Lung (tissue), 11 donors: ENCODE measurements at regions not wholly inside any gene's neighbourhood (a gene's known extent, or its start where the extent isn't known, plus 50 kb on each side); places are given as distances from the start of the nearest gene placed in this dataset.
"Not testable (repeated sequence)": the region's sequence is repeated elsewhere in the genome, so short reads cannot be mapped to it uniquely, and the experiment has no call there.

Experiments
- ATAC-seq: fragments of 200-7000 bp; cut with Tn5 transposase; one replicate; pipeline ENCODE4 v1.9.1; 2020; ENCODE audit warnings: moderate number of reproducible peaks; ENCODE audit not compliant: insufficient read depth, low FRiP score
- DNase-seq, 3 donors: peaks; one replicate each; pipeline ENCODE4 v3.0.0-alpha.2; 2013 to 2017
- H3K27ac ChIP-seq, 2 donors: one replicate each; pipeline ENCODE4 v1.5.1; 2013; ENCODE audit warnings: mild to moderate bottlenecking in 2 of 2, moderate library complexity in 2 of 2, control low read depth in 1 of 2, inconsistent platforms in 1 of 2, low read depth in 1 of 2, low read length in 1 of 2
- H3K27me3 ChIP-seq, 3 donors: one replicate each; pipeline ENCODE4 v1.5.1; 2013; ENCODE audit warnings: low read length in 2 of 3; ENCODE audit not compliant: control insufficient read depth in 3 of 3, insufficient read depth in 3 of 3
- H3K36me3 ChIP-seq, 4 donors: one replicate each; pipeline ENCODE4 v1.5.1; 2013; ENCODE audit warnings: low read length in 4 of 4, mild to moderate bottlenecking in 1 of 4, moderate library complexity in 1 of 4; ENCODE audit not compliant: control insufficient read depth in 4 of 4, insufficient read depth in 4 of 4
- H3K4me1 ChIP-seq, 5 donors: one replicate each; pipeline ENCODE4 v1.5.1; 2013; ENCODE audit warnings: low read length in 5 of 5, mild to moderate bottlenecking in 2 of 5, moderate library complexity in 1 of 5; ENCODE audit not compliant: control insufficient read depth in 5 of 5, insufficient read depth in 5 of 5
- H3K4me3 ChIP-seq: one replicate; pipeline ENCODE4 v1.5.1; 2013; ENCODE audit warnings: mild to moderate bottlenecking, control low read depth, moderate library complexity
- H3K9ac ChIP-seq, 2 donors: one replicate each; pipeline ENCODE4 v1.5.1; 2013; ENCODE audit warnings: low read length in 2 of 2, control low read depth in 1 of 2; ENCODE audit not compliant: insufficient read depth in 1 of 2
- H3K9me3 ChIP-seq, 4 donors: one replicate each; pipeline ENCODE4 v1.5.1; 2013; ENCODE audit warnings: low read length in 3 of 4, mild to moderate bottlenecking in 1 of 4, moderate library complexity in 1 of 4; ENCODE audit not compliant: control insufficient read depth in 4 of 4, insufficient read depth in 3 of 4
- WGBS, 2 donors: extraction: QIAGEN DNeasy Blood & Tissue Kit; methylation state at CpG; one replicate each; pipeline ENCODE4 v1.1.7; 2013; 5-methylcytosine and 5-hydroxymethylcytosine counted together
- TF ChIP-seq, protein P1 (sequence below): IDR thresholded peaks from 2 replicates; pipeline ENCODE4 v1.5.1; 2012; ENCODE audit warnings: mild to moderate bottlenecking; ENCODE audit errors: control extremely low read depth, extremely low read depth
- donor health status: control.
- donor health status: control.
- donor health status: Bipolar disorder and iron deficiency.
- donor health status: healthy.
- donor health status: DM: yes; HTN: yes; CAD: no.

DNA sequence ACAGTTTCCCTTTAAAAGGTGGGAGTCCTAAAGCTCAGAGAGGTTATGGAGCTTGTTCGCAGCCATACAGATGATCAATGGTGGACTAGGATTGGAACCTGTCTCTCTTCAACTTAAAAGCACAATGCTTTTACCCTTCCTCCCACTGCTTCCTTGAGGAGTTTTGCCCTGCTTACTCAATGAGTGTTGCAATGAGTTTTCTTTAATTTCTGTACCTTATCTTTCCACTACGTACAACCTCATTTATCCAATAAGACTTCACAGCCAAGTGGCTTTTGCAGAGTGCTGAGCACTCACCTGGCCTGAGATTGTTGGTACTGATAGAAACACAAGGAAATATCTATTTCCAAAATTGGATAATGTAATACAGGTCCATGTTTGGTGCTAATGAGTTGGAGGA, 64.7 kb upstream of the ANKRD55 start:
- DNase-seq = no peak
- H3K36me3 ChIP-seq = no peaks in the 10 kb centered on the region
- H3K4me3 ChIP-seq = no peak overlapping the region
- 57 to 65% methylated on average over 2 of the region's 2 CpGs for WGBS, 2 donors
- H3K27me3 ChIP-seq = no peaks in the 10 kb centered on the region
- peaks cover 0 to 17% (median 0%) of the 10 kb centered on the region in 5 donors for H3K4me1 ChIP-seq
- TF ChIP-seq, protein P1, sequence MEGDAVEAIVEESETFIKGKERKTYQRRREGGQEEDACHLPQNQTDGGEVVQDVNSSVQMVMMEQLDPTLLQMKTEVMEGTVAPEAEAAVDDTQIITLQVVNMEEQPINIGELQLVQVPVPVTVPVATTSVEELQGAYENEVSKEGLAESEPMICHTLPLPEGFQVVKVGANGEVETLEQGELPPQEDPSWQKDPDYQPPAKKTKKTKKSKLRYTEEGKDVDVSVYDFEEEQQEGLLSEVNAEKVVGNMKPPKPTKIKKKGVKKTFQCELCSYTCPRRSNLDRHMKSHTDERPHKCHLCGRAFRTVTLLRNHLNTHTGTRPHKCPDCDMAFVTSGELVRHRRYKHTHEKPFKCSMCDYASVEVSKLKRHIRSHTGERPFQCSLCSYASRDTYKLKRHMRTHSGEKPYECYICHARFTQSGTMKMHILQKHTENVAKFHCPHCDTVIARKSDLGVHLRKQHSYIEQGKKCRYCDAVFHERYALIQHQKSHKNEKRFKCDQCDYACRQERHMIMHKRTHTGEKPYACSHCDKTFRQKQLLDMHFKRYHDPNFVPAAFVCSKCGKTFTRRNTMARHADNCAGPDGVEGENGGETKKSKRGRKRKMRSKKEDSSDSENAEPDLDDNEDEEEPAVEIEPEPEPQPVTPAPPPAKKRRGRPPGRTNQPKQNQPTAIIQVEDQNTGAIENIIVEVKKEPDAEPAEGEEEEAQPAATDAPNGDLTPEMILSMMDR = no peak
- H3K9ac ChIP-seq = no peak overlapping the region
- no peak for ATAC-seq
- H3K27ac ChIP-seq = no peak overlapping the region
- H3K9me3 ChIP-seq = no peaks in the 10 kb centered on the region

DNA sequence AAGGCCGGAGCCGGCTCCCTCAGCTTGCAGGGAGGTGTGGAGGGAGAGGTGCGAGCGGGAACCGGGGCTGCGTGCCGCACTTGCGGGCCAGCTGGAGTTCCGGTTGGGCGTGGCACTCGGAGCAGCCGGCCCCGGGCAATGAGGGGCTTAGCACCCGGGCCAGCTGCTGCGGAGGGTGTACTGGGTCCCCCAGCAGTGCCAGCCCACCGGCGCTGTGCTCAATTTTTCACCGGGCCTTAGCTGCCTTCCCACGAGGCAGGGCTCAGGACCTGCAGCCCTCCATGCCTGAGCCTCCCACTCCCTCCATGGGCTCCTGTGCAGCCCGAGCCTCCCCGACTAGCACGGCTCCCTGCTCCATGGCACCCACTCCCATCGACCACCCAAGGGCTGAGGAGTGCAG, 62.2 kb upstream of the ANKRD55 start:
- WGBS, 2 donors = 94 to 96% methylated on average over 9 to 23 of the region's 23 CpGs
- not testable (repeated sequence) for H3K27me3 ChIP-seq, DNase-seq, H3K9me3 ChIP-seq, ATAC-seq, H3K9ac ChIP-seq, H3K36me3 ChIP-seq, H3K27ac ChIP-seq, H3K4me3 ChIP-seq
- peaks cover 0 to 36% (median 0%) of the 10 kb centered on the region in 5 donors for H3K4me1 ChIP-seq

DNA sequence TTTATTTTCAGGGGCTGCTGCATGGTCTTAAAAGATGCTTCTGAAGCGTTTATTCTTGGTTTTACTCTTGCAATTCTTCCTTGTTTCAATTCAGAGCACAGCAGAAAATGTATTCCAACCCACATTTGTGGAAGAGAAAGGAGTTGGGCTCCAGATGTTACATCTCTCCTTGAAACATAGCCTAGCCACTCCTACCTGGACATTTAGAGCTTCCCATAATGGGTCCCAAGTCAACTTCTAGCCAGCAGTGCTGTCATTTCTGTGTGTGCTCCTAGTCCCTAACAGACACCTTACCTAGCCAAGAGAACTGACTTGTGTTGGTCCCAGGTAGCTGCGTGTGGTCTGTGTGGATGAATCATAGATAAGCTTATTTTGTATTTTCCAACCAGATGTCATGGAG, 61.2 kb upstream of the ANKRD55 start:
- Histone ChIP-seq H3K4me3 (no peak overlapping the region), H3K27me3 (no peaks in the 10 kb centered on the region), H3K9ac (no peak overlapping the region), H3K27ac (no peak overlapping the region), H3K4me1 (peaks cover 0 to 43% (median 3%) of the 10 kb centered on the region in 5 donors), H3K9me3 (no peaks in the 10 kb centered on the region), H3K36me3 (no peaks in the 10 kb centered on the region)
- WGBS, 2 donors = 96% methylated on average over 2 of the region's 2 CpGs
- TF ChIP-seq, protein P1 = no peak
- no peak for ATAC-seq
- DNase-seq = no peak

DNA sequence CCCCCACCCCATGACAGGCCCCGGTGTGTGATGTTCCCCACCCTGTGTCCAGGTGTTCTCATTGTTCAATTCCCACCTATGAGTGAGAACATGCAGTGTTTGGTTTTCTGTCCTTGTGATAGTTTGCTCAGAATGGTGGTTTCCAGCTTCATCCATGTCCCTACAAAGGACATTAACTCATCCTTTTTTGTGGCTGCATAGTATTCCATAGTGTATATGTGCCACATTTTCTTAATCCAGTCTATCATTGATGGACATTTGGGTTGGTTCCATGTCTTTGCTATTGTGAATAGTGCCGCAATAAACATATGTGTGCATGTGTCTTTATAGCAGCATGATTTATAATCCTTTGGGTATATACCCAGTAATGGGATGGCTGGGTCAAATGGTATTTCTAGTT, 59.7 kb upstream of the ANKRD55 start:
- DNase-seq, H3K4me3 ChIP-seq: not testable (repeated sequence)

More for the DNA sequence above, 59.7 kb upstream of the ANKRD55 start:
- not testable (repeated sequence) for H3K36me3 ChIP-seq, ATAC-seq, H3K9ac ChIP-seq, H3K27ac ChIP-seq, H3K9me3 ChIP-seq, H3K27me3 ChIP-seq
- 91 to 92% methylated on average over 2 of the region's 2 CpGs for WGBS, 2 donors
- H3K4me1 ChIP-seq = peaks cover 0 to 44% (median 14%) of the 10 kb centered on the region in 5 donors
